Activated CD4-positive, alpha-beta T cell treated with anti-CD3 and anti-CD28 coated beads for 36 hours (primary cell): ENCODE measurements at regions not wholly inside any gene's neighbourhood (a gene's known extent, or its start where the extent isn't known, plus 50 kb on each side); places are given as distances from the start of the nearest gene placed in this dataset.
"Not testable (repeated sequence)": the region's sequence is repeated elsewhere in the genome, so short reads cannot be mapped to it uniquely, and the experiment has no call there.

Source experiments
- ATAC-seq: fragments of 200-7000 bp; cut with Tn5 transposase; one replicate; pipeline ENCODE4 v1.10.0; 2021; ENCODE audit warnings: mild to moderate bottlenecking, moderate library complexity
- CTCF ChIA-PET: fragments of 350-600 bp; sonication (Branson Sonifier 250); formaldehyde crosslinking; loops from one replicate; lab custom pipeline; 2021; ENCODE audit warnings: antibody characterized with exemption; lab: Charles Lee
- POLR2A ChIA-PET: fragments of 350-600 bp; sonication (Branson Sonifier 250); formaldehyde crosslinking; loops from one replicate; lab custom pipeline; 2021; ENCODE audit warnings: antibody characterized with exemption, inconsistent platforms; lab: Charles Lee
- DNase-seq: peaks from one replicate; pipeline ENCODE4 v3.0.0-alpha.2; 2020
- H3K27ac Mint-ChIP-seq: one replicate; pipeline ENCODE4 v1.8.0; 2021; ENCODE audit warnings: mixed read lengths
- H3K27me3 Mint-ChIP-seq: one replicate; pipeline ENCODE4 v1.8.0; 2021; ENCODE audit warnings: mixed read lengths
- H3K36me3 Mint-ChIP-seq: one replicate; pipeline ENCODE4 v1.8.0; 2021; ENCODE audit warnings: low read depth, mixed read lengths
- H3K4me1 Mint-ChIP-seq: one replicate; pipeline ENCODE4 v1.8.0; 2021; ENCODE audit warnings: mixed read lengths
- H3K4me3 Mint-ChIP-seq: one replicate; pipeline ENCODE4 v1.8.0; 2021; ENCODE audit warnings: mild to moderate bottlenecking, moderate library complexity, mixed read lengths
- H3K9me3 Mint-ChIP-seq: one replicate; pipeline ENCODE4 v1.8.0; 2021; ENCODE audit warnings: low read depth, mixed read lengths
- intact Hi-C, 2 experiments: fragments of 100-400 bp; cut with DNase I in 1 of 2; cut with micrococcal nuclease in 1 of 2; formaldehyde crosslinking; loops; one replicate each; pipeline versions ENCODE4 v1.14.2 to v1.15.1; 2022 to 2024; cut with DNase I, micrococcal nuclease

DNA sequence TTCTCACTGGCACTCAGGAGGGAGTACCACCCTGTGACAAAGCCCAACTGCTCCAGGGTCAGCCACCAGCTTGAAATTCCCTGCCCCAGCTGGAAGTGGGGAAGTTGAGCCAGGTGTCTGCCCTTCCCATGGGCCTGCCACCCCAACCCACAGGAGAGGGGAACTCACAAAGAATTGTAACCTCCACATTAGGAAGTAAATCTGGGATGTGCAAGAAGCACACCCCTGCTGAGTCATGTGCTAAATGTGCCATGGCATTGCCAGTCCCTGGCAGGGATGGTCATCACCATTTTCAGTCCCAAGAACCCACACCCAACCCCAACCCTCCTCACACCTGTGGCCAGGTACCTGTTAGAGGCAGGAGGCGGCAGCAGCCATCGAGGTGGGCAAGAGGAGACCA lies 165.2 kb upstream of the THBS1 start:
- intact Hi-C loops, result no loop called here
- ChIA-PET POLR2A (no interaction called here), CTCF (no interaction called here)
- H3K27ac Mint-ChIP-seq, result no peak overlapping the region
- no peak overlapping the region for H3K4me3 Mint-ChIP-seq
- no peak for ATAC-seq
- H3K4me1 Mint-ChIP-seq, result peaks cover 10% of the 10 kb centered on the region
- H3K9me3 Mint-ChIP-seq, result peaks cover 3% of the 10 kb centered on the region
- peaks cover 14% of the 10 kb centered on the region for H3K27me3 Mint-ChIP-seq
- no peak for DNase-seq
- no peaks in the 10 kb centered on the region for H3K36me3 Mint-ChIP-seq

DNA sequence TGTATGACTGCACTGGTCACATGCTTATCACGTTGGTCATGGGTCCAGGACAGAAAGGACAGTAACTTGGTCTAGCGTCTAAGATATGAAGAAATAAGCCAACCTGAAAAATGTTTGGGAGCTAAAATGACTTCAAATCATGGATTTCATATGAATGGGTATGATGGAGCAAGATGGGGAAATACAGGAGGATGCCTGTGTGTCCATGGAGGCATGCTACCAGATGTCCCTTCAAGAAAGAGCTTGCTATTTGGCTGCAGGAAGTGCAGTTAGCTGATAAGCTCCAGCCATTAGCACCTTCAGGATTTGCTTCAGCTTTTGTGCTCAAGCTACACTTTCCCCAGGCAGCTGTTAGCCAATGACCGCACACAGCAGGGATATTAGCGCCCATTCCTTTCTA lies 164.6 kb upstream of the THBS1 start:
- ATAC-seq (no peak), DNase-seq (no peak)
- Mint-ChIP-seq H3K27me3 (peaks cover 13% of the 10 kb centered on the region), H3K4me3 (no peak overlapping the region), H3K36me3 (no peaks in the 10 kb centered on the region), H3K9me3 (peaks cover 3% of the 10 kb centered on the region), H3K4me1 (peaks cover 10% of the 10 kb centered on the region), H3K27ac (no peak overlapping the region)
- ChIA-PET CTCF (no interaction called here), POLR2A (no interaction called here)
- intact Hi-C loops, result no loop called here

DNA sequence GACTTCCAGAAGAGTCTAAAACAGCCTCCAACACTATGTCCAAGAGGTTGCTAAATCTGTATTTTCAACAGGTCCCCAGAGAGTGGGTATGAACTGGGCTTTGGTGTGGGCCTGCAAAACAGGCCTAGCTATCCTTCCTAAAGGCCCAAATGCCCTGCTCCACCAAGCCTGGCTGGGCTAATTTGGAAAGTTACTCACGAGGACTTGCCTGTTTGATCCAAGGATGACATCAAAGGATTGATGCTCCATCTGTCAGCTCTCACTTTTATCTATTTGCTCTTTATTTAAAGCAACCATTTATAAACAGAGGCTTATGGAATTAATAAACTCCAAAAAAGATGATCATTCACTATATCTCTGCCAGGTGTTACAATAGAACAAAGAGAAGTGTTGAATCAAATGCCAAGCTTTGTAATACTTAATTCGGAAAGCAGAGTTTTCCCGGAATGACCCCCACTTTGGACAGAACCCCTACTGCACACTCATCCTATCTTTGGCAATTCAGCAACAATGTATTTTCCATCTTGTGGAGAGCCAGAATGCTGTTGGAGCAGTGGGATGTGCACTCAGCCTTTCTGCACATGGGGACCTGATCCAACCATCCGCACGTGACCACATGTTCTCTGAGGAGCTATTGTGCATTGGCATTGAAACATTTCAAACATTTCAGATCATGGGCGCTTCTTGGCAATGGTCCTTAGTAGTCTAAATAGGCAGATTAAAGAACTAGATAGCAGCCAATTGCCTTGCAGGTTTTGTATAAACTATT lies 163.3 kb upstream of the THBS1 start:
- ChIA-PET POLR2A (no interaction called here), CTCF (interaction anchor here (0.6 kb wide), 2 partner anchors 53 to 83 kb away, joined by 3 read pairs; no protein-coding TSS in a partner anchor)
- Mint-ChIP-seq H3K27ac (no peak overlapping the region), H3K9me3 (peaks cover 3% of the 10 kb centered on the region), H3K27me3 (peaks cover 11% of the 10 kb centered on the region), H3K36me3 (no peaks in the 10 kb centered on the region), H3K4me3 (no peak overlapping the region), H3K4me1 (no peaks in the 10 kb centered on the region)
- ATAC-seq (no peak), DNase-seq (no peak)
- intact Hi-C loops, result no loop called here

DNA sequence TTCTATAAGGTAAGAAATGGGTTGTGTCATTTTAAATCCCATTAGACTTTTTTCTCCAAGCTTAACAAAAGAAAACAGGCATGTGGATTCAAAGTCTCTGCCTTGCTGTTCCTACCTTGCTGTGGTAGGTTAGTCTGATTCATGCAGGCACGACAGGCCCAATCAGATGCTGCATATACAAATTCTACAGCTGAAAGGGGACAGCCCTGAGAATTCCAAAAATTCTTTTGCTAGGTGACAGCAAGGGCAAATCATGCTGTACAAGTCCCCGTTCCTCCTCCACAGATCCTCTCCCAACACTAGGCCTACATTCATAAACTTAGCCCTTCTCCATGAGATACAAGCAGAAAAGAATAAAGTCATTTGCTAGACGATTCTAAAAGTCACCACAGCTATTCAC lies 161.2 kb upstream of the THBS1 start:
- Mint-ChIP-seq H3K4me3 (no peak overlapping the region), H3K9me3 (peaks cover 3% of the 10 kb centered on the region), H3K27me3 (peaks cover 11% of the 10 kb centered on the region), H3K4me1 (no peaks in the 10 kb centered on the region), H3K27ac (no peak overlapping the region), H3K36me3 (no peaks in the 10 kb centered on the region)
- ChIA-PET CTCF (no interaction called here), POLR2A (interaction anchor here (0.6 kb wide), 1 partner anchor 737 kb away, joined by 3 read pairs; no protein-coding TSS in a partner anchor)
- intact Hi-C loops, result no loop called here
- ATAC-seq, result no peak
- DNase-seq, result no peak

DNA sequence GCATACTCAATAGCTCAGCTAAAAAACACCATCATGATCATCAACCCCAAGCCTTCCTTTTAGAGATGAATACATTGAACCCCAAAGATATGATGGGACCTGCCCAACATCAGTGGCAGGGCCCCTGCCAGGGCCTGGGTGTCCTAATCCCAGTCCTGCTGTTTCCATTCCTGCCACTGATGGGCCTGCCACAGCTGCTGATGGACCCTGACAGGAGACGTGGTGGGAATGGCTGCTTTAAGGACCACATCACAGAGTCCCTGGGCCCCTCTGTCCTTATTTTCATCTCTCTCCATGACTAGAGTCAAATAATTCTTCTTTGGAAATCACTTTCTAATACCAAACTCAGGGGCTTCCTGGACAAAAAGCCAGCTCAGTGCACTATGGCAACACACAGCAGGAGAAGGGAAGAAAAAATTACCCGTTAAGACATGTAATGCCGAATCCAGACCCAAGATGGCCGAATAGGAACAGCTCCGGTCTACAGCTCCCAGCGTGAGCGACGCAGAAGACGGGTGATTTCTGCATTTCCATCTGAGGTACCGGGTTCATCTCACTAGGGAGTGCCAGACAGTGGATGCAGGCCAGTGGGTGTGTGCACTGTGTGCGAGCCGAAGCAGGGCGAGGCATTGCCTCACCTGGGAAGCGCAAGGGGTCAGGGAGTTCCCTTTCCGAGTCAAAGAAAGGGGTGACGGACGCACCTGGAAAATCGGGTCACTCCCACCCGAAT lies 160.6 kb upstream of the THBS1 start:
- H3K4me1 Mint-ChIP-seq, CTCF ChIA-PET, POLR2A ChIA-PET, ATAC-seq, H3K9me3 Mint-ChIP-seq, DNase-seq, H3K27ac Mint-ChIP-seq, H3K36me3 Mint-ChIP-seq, intact Hi-C loops, H3K4me3 Mint-ChIP-seq: not testable (repeated sequence)
- peaks cover 11% of the 10 kb centered on the region for H3K27me3 Mint-ChIP-seq

DNA sequence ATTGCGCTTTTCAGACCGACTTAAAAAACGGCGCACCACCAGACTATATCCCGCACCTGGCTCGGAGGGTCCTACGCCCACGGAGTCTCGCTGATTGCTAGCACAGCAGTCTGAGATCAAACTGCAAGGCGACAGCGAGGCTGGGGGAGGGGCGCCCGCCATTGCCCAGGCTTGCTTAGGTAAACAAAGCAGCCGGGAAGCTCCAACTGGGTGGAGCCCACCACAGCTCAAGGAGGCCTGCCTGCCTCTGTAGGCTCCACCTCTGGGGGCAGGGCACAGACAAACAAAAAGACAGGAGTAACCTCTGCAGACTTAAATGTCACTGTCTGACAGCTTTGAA lies 160.1 kb upstream of the THBS1 start:
- H3K4me3 Mint-ChIP-seq, H3K9me3 Mint-ChIP-seq, intact Hi-C loops, ATAC-seq, POLR2A ChIA-PET, DNase-seq, H3K36me3 Mint-ChIP-seq, CTCF ChIA-PET, H3K4me1 Mint-ChIP-seq, H3K27ac Mint-ChIP-seq: not testable (repeated sequence)
- peaks cover 13% of the 10 kb centered on the region for H3K27me3 Mint-ChIP-seq

DNA sequence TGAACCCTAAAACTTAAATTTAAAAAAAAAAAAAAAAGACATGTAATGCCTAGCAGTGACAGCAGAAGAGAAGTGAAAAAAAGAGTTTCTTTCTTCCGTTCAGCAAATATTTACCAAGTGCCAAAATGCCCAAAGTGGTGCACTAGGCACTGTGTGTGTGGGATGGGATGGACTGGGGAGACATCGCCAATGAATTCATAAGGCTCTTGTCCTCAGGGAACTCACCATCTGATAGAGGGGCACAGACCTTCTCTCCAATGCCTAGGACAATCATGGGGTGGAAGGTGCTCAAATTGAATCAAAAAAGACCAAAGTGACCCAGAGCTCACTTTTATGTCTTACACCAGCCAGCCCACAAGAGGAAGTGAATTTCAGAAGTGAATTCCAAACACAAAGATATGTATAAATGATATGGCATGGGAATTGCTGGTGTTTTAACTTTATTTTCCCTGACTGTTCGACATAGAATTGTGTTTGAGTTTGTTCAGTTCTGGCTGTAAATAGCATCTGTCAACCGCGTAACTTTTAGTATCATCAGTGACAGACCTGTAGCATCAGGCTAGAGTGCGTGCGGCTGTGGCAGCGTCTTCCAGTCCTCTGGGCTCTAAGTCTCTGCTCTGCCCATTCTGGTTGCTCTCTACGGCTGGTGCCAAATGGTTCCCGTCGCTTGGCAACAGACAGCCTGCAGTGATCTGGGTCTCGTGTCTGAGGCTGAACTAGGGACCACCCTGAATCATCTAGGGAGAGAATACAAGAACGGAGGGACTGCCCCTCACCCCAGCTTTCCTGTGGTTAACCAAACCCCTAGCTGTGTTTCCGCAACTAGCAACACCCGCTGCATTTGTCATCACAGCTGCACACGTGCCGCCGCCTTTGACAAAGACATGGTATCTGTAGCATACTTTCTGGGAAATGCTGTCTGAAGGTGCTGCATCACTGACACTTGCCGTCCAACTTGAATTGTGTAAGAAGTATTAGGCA lies 154.0 kb upstream of the THBS1 start:
- H3K27me3 Mint-ChIP-seq, result peaks cover 24% of the 10 kb centered on the region
- H3K9me3 Mint-ChIP-seq, result peaks cover 2% of the 10 kb centered on the region
- ChIA-PET CTCF (interaction anchor here (1.5 kb wide), 1 partner anchor 14 kb away, joined by 3 read pairs; no protein-coding TSS in a partner anchor), POLR2A (no interaction called here)
- peak; percentile 88 for ATAC-seq
- H3K36me3 Mint-ChIP-seq, result no peaks in the 10 kb centered on the region
- H3K4me1 Mint-ChIP-seq, result peaks cover 37% of the 10 kb centered on the region
- intact Hi-C loops, result loop anchor here in 1 of 2 experiments (2.0 kb wide), 1 partner anchor 16 kb away; no protein-coding TSS in a partner anchor
- H3K27ac Mint-ChIP-seq, result no peak overlapping the region
- peak overlapping the region; percentile 37 for H3K4me3 Mint-ChIP-seq
- peak; percentile 90 for DNase-seq

DNA sequence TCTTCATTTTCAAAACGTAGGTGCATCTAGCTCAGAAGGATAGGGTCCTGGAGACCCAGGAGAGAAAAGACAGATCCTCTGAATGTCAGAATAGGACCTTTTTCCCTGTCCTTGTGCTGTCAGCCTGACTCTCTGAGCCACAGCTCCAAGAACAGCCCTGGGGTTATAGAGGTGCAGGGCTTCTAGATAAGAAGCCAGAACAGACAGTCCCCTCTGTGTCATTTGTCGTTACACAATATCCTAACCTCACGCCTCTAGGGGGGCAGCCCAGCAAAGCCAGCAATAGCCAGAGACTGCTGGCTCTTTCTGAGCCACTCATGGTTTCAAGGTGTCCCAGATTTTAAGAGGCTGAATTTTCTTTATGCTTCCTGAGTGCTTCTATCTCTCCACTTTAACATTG lies 153.2 kb upstream of the THBS1 start:
- peaks cover 2% of the 10 kb centered on the region for H3K9me3 Mint-ChIP-seq
- CTCF ChIA-PET, result interaction anchor here (1.4 to 1.5 kb wide), 2 partner anchors 13 to 16 kb away, joined by 3 read pairs; no protein-coding TSS in a partner anchor
- POLR2A ChIA-PET, result no interaction called here
- peaks cover 28% of the 10 kb centered on the region for H3K27me3 Mint-ChIP-seq
- H3K4me3 Mint-ChIP-seq, result no peak overlapping the region
- peaks cover 37% of the 10 kb centered on the region for H3K4me1 Mint-ChIP-seq
- no peak for ATAC-seq
- intact Hi-C loops, result loop anchor here in 1 of 2 experiments (2.0 kb wide), 1 partner anchor 17 kb away; no protein-coding TSS in a partner anchor
- H3K27ac Mint-ChIP-seq, result no peak overlapping the region
- H3K36me3 Mint-ChIP-seq, result no peaks in the 10 kb centered on the region
- DNase-seq, result peak; percentile 10

DNA sequence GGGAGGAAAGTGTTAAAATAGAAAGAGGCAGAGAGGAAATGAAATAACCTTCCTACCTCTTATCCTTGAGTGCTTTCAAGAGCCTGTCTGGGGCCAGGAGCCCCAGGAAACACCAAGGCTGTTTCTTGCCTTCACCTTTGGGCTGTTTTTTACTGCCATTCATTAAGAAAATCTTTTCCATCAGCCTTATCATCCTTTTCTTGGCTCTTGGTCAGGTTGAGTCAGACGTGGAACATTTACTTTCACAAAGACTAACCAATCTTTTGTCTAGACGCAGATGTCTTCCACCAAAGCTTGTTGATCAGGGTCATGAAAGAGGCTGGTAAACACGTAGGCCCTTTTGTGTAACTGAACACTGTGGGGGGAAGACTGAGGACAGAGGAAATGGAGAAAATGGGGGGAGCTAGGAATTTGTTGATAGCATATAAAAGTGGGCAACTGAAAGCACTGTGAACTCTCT lies 151.0 kb upstream of the THBS1 start:
- ChIA-PET POLR2A (no interaction called here), CTCF (no interaction called here)
- peak; percentile 13 for DNase-seq
- Mint-ChIP-seq H3K27me3 (peaks cover 39% of the 10 kb centered on the region), H3K9me3 (peaks cover 2% of the 10 kb centered on the region), H3K4me1 (peaks cover 37% of the 10 kb centered on the region), H3K27ac (no peak overlapping the region), H3K36me3 (no peaks in the 10 kb centered on the region), H3K4me3 (no peak overlapping the region)
- peak; percentile 19 for ATAC-seq
- intact Hi-C loops, result no loop called here

DNA sequence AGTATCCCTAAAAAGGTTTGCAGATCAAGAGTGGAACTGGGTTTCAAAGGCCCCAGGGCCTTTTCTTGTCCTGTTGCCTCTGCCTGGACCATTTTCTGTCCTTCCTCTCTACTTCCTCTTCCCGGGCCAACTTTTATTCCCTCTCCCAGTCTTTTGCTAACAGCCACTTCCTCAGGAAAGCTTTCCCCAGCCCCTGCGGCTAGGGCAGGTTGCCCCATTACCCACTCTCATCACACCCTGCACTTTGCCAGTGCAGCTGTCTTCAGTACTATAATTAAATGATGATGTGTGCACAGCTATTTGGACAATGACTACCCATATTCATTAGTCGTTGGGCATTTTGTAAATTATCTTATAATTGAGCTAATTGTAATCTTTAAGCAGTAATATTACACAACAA lies 150.5 kb upstream of the THBS1 start:
- POLR2A ChIA-PET, result no interaction called here
- Mint-ChIP-seq H3K4me3 (no peak overlapping the region), H3K27me3 (peaks cover 39% of the 10 kb centered on the region), H3K4me1 (peaks cover 37% of the 10 kb centered on the region), H3K36me3 (no peaks in the 10 kb centered on the region), H3K9me3 (peaks cover 2% of the 10 kb centered on the region), H3K27ac (no peak overlapping the region)
- no peak for ATAC-seq
- intact Hi-C loops, result no loop called here
- DNase-seq, result no peak
- CTCF ChIA-PET, result no interaction called here

DNA sequence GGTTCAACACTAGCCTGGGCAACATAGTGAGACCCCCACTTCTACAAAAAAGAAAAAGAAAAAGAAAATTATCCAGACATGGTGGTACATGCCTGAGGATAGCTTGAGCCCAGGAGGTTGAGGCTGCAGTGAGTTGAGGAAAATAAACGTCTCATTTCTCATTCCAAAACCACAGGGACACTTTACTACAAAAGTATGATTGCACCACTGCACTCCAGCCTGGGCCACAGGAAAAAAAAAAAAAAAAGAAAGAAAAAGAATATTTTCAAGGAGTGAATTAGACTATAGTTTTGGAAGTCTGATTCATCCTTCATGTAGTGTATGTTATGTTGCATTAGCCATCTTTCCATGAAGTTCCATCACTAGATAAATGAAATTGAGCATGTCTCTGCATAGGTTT lies 149.5 kb upstream of the THBS1 start:
- H3K4me1 Mint-ChIP-seq, result peaks cover 37% of the 10 kb centered on the region
- no peaks in the 10 kb centered on the region for H3K36me3 Mint-ChIP-seq
- no peak for DNase-seq
- peaks cover 39% of the 10 kb centered on the region for H3K27me3 Mint-ChIP-seq
- ChIA-PET POLR2A (no interaction called here), CTCF (interaction anchor here (0.6 kb wide), 1 partner anchor 45 kb away, joined by 3 read pairs; no protein-coding TSS in a partner anchor)
- intact Hi-C loops, result no loop called here
- H3K27ac Mint-ChIP-seq, result no peak overlapping the region
- ATAC-seq, result no peak
- H3K4me3 Mint-ChIP-seq, result no peak overlapping the region
- H3K9me3 Mint-ChIP-seq, result no peaks in the 10 kb centered on the region
